PC-3 (cell line): ENCODE measurements at regions not wholly inside any gene's neighbourhood (a gene's known extent, or its start where the extent isn't known, plus 50 kb on each side); places are given as distances from the start of the nearest gene placed in this dataset.

Experiments used
- ATAC-seq: fragments of 200-7000 bp; cut with Tn5 transposase; 2 replicates; pipeline ENCODE4 v1.9.1; 2020; ENCODE audit warnings: mild to moderate bottlenecking, moderate library complexity
- BruUV-seq: library from RNA; stranded (reverse); fragments of 400-500 nt; replicated peaks from 2 replicates; lab custom pipeline; 2021; lab: Mats Ljungman, UMichigan
- CTCF ChIA-PET: fragments of 300-600 bp; sonication (Branson Sonifier 250); formaldehyde crosslinking; loops from one replicate; lab custom pipeline; 2022; ENCODE audit warnings: antibody characterized with exemption; lab: Charles Lee
- POLR2A ChIA-PET: fragments of 300-600 bp; sonication (Branson Sonifier 250); formaldehyde crosslinking; loops from one replicate; lab custom pipeline; 2022; ENCODE audit warnings: antibody characterized with exemption; ENCODE audit not compliant: unreplicated experiment; lab: Charles Lee
- DNase-seq: peaks from one replicate; pipeline ENCODE4 v3.0.0-alpha.2; 2015
- H2AFZ ChIP-seq: fragments of 300-600 bp; sonication (generic); 2 replicates; pipeline ENCODE4 v1.6.0; 2016; ENCODE audit warnings: antibody characterized with exemption, low read length
- H3F3A ChIP-seq: fragments of 300-600 bp; sonication (generic); one replicate; pipeline ENCODE4 v1.6.0; 2017; ENCODE audit warnings: antibody characterized with exemption, low read length, control low read depth, mild to moderate bottlenecking; ENCODE audit not compliant: unreplicated experiment
- H3K27ac ChIP-seq: fragments of 300-600 bp; sonication (generic); 2 replicates; pipeline ENCODE4 v1.5.1; 2016; ENCODE audit warnings: mild to moderate bottlenecking, low read length
- H3K27me3 ChIP-seq: fragments of 300-600 bp; sonication (generic); 2 replicates; pipeline ENCODE4 v1.6.1; 2016; ENCODE audit warnings: low read length, mixed read lengths
- H3K36me3 ChIP-seq: fragments of 300-600 bp; sonication (generic); 2 replicates; pipeline ENCODE4 v1.6.1; 2016; ENCODE audit warnings: low read depth, mixed run types, low read length, mixed read lengths
- H3K4me1 ChIP-seq: fragments of 300-600 bp; sonication (generic); 2 replicates; pipeline ENCODE4 v1.5.1; 2016; ENCODE audit warnings: low read length; ENCODE audit not compliant: insufficient read depth
- H3K4me2 ChIP-seq: fragments of 300-600 bp; sonication (generic); 2 replicates; pipeline ENCODE4 v1.6.0; 2016; ENCODE audit warnings: low read length
- H3K4me3 ChIP-seq: fragments of 300-600 bp; sonication (generic); 2 replicates; pipeline ENCODE4 v1.5.1; 2016; ENCODE audit warnings: mild to moderate bottlenecking, low read length, mixed read lengths
- H3K79me2 ChIP-seq: fragments of 300-600 bp; sonication (generic); 2 replicates; pipeline ENCODE4 v1.6.1; 2017; ENCODE audit warnings: low read length, mixed read lengths
- H3K9ac ChIP-seq: fragments of 300-600 bp; sonication (generic); 2 replicates; pipeline ENCODE4 v1.6.0; 2016; ENCODE audit warnings: mild to moderate bottlenecking, low read length
- H3K9me2 ChIP-seq: fragments of 300-600 bp; sonication (generic); replicated peaks from 2 replicates; pipeline ENCODE4 v1.6.1; 2016; ENCODE audit warnings: mixed run types, low read length, mixed read lengths
- H3K9me3 ChIP-seq: fragments of 300-600 bp; sonication (generic); 2 replicates; pipeline ENCODE4 v1.6.1; 2016; ENCODE audit warnings: low read length, mixed read lengths
- H4K20me1 ChIP-seq: fragments of 300-600 bp; sonication (generic); 2 replicates; pipeline ENCODE4 v1.6.1; 2016; ENCODE audit warnings: low read length, mixed read lengths
- CTCF ChIP-seq: fragments of 300-600 bp; sonication (generic); conservative IDR thresholded peaks from 2 replicates; pipeline ENCODE4 v1.5.1; 2017; ENCODE audit warnings: antibody characterized with exemption, low read depth, mild to moderate bottlenecking, low read length
- EZH2 ChIP-seq: fragments of 300-600 bp; sonication (generic); IDR thresholded peaks from one replicate; pipeline ENCODE4 v1.6.1; 2017; ENCODE audit warnings: antibody characterized with exemption, mild to moderate bottlenecking, low read length; ENCODE audit not compliant: unreplicated experiment
- EZH2phosphoT487 ChIP-seq: fragments of 300-600 bp; sonication (generic); IDR thresholded peaks from 2 replicates; pipeline ENCODE4 v1.6.1; 2018; ENCODE audit warnings: mild to moderate bottlenecking, antibody characterized with exemption, low read length, borderline replicate concordance
- intact Hi-C: fragments of 100-400 bp; cut with micrococcal nuclease; formaldehyde crosslinking; loops from 2 replicates; pipeline ENCODE4 v1.9.0; 2023

GRCh38 chr6:120576061-120576460, 758.2 kb downstream of the TBC1D32 start:
- Histone ChIP-seq H2AFZ (no peak overlapping the region), H3F3A (no peaks in the 10 kb centered on the region), H3K9ac (no peak overlapping the region), H3K9me3 (no peaks in the 10 kb centered on the region), H4K20me1 (no peaks in the 10 kb centered on the region), H3K27ac (no peak overlapping the region), H3K4me2 (no peak overlapping the region), H3K4me1 (no peaks in the 10 kb centered on the region), H3K4me3 (no peak overlapping the region), H3K9me2 (no peaks in the 10 kb centered on the region), H3K79me2 (no peaks in the 10 kb centered on the region), H3K27me3 (no peaks in the 10 kb centered on the region), H3K36me3 (no peaks in the 10 kb centered on the region)
- DNase-seq (no peak), ATAC-seq (no peak)
- no TSS peak for BruUV-seq
- intact Hi-C loops, result no loop called here
- ChIA-PET POLR2A (no interaction called here), CTCF (no interaction called here)
- TF ChIP-seq EZH2phosphoT487, result no peak
- TF ChIP-seq EZH2, result no peak
- TF ChIP-seq CTCF, result no peak

GRCh38 chr6:120569714-120570113, 764.6 kb downstream of the TBC1D32 start:
- ChIA-PET POLR2A (no interaction called here), CTCF (no interaction called here)
- TF ChIP-seq EZH2 (no peak), EZH2phosphoT487 (no peak), CTCF (no peak)
- Histone ChIP-seq H3K27ac (no peak overlapping the region), H3K9me2 (no peaks in the 10 kb centered on the region), H3K9me3 (no peaks in the 10 kb centered on the region), H3F3A (no peaks in the 10 kb centered on the region), H3K36me3 (no peaks in the 10 kb centered on the region), H3K79me2 (no peaks in the 10 kb centered on the region), H3K4me1 (no peaks in the 10 kb centered on the region), H3K9ac (no peak overlapping the region), H4K20me1 (no peaks in the 10 kb centered on the region), H3K4me3 (no peak overlapping the region), H2AFZ (no peak overlapping the region), H3K27me3 (no peaks in the 10 kb centered on the region), H3K4me2 (no peak overlapping the region)
- intact Hi-C loops, result no loop called here
- BruUV-seq, result no TSS peak
- DNase-seq (no peak), ATAC-seq (no peak)

GRCh38 chr6:120564779-120565178, 769.5 kb downstream of the TBC1D32 start:
- POLR2A ChIA-PET, result no interaction called here
- Histone ChIP-seq H3K9me3 (no peaks in the 10 kb centered on the region), H3K9me2 (no peaks in the 10 kb centered on the region), H3K36me3 (no peaks in the 10 kb centered on the region), H3K79me2 (no peaks in the 10 kb centered on the region), H3K4me3 (no peak overlapping the region), H3K27ac (no peak overlapping the region), H2AFZ (no peak overlapping the region), H3F3A (no peaks in the 10 kb centered on the region), H3K27me3 (no peaks in the 10 kb centered on the region), H4K20me1 (no peaks in the 10 kb centered on the region), H3K4me1 (no peaks in the 10 kb centered on the region), H3K4me2 (no peak overlapping the region), H3K9ac (no peak overlapping the region)
- no peak for ATAC-seq
- CTCF ChIA-PET, result no interaction called here
- DNase-seq, result no peak
- intact Hi-C loops, result no loop called here
- TF ChIP-seq EZH2 (no peak), CTCF (no peak), EZH2phosphoT487 (no peak)
- no TSS peak for BruUV-seq
